ENCODE measurements at regions not wholly inside any gene's neighbourhood (a gene's known extent, or its start where the extent isn't known, plus 50 kb on each side); places are given as distances from the start of the nearest gene placed in this dataset.
"Not testable (repeated sequence)": the region's sequence is repeated elsewhere in the genome, so short reads cannot be mapped to it uniquely, and the experiment has no call there.

DNA sequence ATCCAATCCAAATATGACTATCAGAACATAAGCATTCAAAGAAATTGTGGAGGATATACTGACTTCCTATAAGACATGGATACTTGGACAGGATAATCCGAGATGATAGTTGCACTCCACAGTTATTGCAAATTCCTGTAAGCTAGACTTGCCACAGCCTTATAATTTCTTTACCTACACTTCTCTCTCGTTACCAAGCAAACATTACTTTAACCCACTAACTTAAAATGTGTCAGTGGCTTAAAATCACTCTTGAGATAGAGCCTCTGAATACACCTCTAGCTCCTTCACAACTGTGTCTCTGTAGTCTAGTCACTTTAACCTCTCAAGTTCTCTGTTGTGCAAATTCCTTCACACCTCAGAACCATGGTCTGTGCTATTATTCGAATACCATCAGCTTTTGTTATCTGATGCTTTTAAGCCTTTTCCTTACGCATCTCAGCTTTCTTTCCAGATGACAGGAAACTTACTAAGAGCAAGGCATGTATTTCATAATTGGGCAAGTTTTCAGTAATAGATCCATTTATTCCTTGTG lies 474.9 kb upstream of the MIR17HG start:
- no peak for DNase-seq

DNA sequence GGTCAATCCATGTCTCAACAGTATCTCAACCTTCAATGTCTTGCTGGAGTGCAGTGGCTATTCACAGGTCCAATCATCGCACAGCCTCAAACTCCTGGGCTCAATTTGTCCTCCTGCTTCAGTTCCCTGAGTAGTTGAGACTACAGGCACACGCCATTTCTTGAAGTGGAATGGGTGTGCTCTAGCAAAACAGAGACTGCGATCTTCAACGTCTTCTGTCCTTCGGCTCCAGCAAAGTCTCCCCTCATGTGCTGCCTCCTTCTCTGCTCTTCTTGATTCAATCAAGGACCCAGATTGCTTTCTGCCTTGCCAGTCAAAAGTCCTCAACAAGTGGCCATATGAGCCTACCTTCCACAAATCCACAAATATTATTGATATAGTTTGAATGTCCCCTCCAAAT lies 466.7 kb upstream of the MIR17HG start:
- no peak for DNase-seq

GRCh38 chr13:90882551-90882950 lies 464.9 kb upstream of the MIR17HG start:
- no peak for DNase-seq

- DNase-seq, result no peak
Observed at GRCh38 chr13:90883592-90883991, 463.9 kb upstream of the MIR17HG start.

GRCh38 chr13:90884066-90884465 lies 463.4 kb upstream of the MIR17HG start:
- DNase-seq, result no peak

- DNase-seq, result no peak
Observed at GRCh38 chr13:90889906-90890834, 457.3 kb upstream of the MIR17HG start.

DNA sequence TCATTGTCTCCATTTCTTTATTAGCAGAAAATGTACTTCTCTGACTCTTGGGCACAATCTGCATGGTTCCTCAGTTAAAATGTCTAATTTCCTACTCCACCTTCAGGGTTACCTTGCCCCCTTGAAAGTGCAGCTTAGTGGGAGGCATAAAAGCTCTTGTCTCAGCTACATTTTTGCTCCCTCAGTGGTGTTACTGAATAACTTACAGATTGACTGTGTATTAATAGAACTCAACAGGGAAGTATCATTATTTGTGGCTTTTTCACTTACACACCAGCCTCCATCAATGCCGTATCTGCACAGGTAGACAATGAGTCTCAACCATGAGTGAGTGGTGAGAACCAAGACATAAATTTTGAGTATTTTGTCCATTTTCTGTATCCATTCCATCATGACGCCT lies 456.2 kb upstream of the MIR17HG start:
- DNase-seq, result no peak

DNA sequence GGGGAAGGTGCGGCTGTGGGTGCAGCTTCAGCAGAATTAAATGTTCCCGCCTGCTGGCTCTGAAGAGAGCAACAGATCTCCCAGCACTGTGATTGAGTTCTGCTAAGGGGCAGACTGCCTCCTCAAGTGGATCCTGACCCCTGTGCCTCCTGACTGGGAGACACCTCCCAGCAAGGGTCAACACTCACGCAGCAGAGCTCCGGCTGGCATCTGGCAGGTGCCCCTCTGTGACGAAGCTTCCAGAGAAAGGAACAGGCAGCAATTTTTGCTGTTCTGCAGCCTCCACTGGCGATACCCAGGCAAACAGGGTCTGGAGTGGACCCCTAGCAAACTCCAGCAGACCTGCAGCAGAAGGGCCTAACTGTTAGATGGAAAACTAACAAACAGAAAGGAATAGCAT lies 454.3 kb upstream of the MIR17HG start:
- not testable (repeated sequence) for DNase-seq

- no peak for DNase-seq
Observed at GRCh38 chr13:90896002-90896401, 451.5 kb upstream of the MIR17HG start.

DNA sequence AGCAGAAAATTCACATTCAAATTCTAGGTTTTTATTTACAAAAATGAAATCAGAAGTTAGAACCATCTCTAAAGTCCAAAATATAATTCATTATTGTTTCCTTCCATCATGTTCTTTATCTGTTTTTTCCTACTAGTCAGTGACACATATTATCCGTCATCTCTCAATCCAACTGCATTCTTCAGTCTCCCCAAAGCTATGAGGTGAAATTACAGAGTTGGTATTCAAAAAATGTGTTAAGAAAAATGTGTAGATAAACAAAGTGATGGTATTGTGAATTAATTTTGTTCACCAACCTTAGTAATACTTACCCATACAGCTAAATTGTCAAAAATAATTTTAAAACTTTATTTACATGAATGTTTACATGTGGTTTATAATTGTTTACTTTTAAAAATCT lies 448.7 kb upstream of the MIR17HG start:
- no peak for DNase-seq

DNA sequence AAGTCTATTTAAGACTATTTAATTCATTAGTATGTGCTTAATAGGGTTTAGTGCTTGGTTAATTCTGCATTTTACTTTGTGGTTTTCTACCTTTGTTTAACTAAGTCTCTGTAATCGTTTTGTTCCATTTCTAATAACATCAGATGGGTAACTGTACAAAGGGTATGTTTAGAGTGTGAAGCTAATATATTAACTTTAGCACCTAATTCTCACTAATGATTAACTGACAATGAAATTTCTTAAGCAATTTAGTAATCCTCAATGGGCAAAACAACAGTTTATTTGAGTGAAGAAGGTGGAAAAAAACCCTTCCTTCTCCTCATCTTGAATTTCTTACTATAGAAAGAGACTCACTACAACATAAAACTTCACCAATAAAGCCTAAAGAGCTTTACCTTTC lies 448.1 kb upstream of the MIR17HG start:
- no peak for DNase-seq

- no peak for DNase-seq
Observed at GRCh38 chr13:90902255-90902654, 445.2 kb upstream of the MIR17HG start.

GRCh38 chr13:90906554-90906953 lies 440.9 kb upstream of the MIR17HG start:
- DNase-seq, result no peak

DNA sequence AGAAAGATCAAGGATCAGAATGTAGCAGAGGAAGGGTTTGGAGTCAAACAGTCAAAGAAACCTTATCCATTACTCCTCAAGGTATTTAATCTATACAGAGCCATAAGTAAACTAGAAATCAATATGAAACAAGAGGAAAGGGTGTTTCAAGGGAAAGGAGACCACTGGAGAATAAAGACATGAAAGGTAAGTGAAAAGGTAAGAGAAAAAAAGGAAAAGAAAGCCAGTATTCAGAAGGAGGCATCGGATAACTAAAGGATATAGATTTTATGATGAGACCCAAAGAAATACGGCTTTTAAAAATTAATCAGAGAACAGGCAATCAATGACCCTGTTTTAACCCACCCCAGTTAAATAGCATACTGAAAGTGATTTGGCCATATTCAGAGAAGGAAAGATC lies 438.7 kb upstream of the MIR17HG start:
- DNase-seq, result no peak

GRCh38 chr13:90910018-90910639 lies 437.4 kb upstream of the MIR17HG start:
- no peak for DNase-seq

- DNase-seq, result no peak
Observed at GRCh38 chr13:90912247-90912646, 435.2 kb upstream of the MIR17HG start.

GRCh38 chr13:90918536-90918935 lies 429.0 kb upstream of the MIR17HG start:
- DNase-seq, result no peak

DNA sequence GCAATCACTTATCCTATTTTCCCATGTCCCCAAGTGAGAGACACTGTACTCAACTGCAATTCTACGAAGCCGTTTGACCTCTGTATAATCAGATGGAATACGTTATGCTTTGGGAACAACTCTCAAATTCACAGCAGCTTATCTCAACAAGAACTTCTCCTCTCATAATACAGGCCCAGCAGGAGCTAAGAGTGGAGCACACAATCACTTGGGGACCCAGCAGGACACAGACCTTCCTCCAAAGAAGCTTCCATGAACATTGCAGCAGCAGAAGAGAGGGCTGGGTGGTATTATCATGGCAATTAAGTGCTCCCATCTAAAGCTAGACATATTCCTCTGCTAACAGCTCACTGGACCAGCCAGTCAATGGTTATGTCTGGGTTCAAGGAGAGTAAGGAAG lies 428.3 kb upstream of the MIR17HG start:
- DNase-seq, result no peak

DNA sequence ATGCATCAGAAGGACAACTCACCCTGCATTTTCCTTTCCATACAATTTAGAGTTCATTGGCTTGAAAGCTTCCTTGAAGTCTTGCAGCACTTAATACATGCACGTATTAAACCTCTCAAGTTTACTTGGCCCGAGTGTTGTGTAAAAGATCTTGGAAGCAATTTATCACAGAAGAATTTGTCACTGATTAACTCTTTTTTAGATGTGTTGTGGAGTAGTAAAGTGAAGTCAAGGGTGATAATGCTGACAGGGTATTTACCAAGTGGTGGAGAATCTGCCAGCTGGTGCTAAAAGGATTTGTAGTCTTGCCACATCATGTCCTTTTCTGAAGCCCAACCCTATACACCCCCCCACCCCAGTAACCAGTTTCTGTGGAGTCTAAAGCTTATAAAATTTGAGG lies 421.0 kb upstream of the MIR17HG start:
- no peak for DNase-seq

GRCh38 chr13:90928109-90928508 lies 419.4 kb upstream of the MIR17HG start:
- no peak for DNase-seq

DNA sequence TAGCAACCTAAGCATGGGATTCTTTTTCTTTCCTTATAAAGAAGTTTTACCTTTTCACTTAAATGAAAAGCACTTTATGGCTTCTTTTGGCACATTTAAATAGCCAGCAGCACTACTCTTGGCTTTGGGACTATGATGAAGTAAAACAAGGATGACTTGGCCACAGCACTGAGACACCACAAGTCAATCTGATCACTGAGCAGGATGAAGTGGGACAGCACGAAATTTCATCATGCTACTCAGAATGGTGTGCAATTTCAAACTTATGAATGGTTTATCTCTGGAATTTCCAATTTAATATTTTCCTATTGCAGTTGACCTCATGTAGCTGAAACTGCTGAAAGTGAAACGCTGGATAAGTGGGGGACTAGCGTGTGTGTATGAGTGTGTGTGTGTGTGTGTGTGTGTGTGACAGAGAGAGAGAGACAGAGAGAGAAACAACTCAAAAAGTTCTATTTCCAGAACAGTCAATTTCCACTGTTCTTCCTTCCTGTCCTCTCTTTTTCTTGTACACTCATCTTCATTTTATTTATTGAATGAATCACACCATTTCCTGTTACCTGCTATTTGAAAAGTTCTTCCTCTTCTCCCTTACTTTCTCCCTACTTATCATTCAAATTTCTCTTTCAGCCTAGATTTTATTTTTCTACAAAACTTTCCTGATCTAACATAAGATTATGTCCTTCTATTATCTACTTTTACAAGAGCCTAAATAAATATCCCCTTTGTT lies 414.2 kb upstream of the MIR17HG start:
- DNase-seq, result no peak

GRCh38 chr13:90934741-90935140 lies 412.7 kb upstream of the MIR17HG start:
- DNase-seq, result no peak

DNA sequence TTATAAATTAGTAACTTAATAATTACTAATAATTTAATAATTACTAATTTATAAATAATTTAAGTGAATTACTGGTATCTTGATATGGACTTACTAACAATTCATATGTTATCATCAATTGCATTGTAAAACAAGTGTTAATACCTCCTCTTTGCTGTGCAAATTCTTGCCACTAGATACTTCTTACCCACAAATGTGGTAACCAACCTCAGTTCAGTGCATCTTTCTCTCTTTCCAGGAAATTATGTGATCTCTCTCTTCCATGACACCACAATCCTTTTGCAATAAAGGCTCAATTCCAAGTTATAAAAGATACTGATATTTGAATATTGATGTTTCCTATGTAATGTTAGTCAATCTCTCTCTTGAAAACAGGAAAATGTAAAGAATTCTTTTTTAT lies 408.6 kb upstream of the MIR17HG start:
- no peak for DNase-seq

DNA sequence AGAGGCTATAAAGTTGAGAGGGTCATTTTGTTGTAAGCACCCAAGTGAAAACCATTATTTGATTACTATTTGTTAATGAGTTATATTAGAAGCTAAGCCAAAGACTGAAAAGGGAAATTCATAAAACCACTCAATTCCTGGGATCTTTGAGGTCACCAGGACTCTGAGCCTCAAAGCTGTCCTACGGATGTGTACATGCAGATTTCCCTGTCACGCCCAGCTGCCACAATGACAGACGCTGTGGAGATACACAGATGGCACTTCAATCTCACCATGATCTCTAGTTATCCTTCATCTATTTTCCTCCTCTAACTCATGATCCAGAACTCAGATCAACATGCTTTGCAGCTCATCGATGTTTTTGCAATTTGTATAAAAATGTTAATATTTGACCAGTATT lies 403.5 kb upstream of the MIR17HG start:
- no peak for DNase-seq

Measured in activated CD4-positive, alpha-beta T cell treated with anti-CD3 and anti-CD28 coated beads for 48 hours (primary cell).